NCI-H1930 (cell line): ENCODE measurements at regions not wholly inside any gene's neighbourhood (a gene's known extent, or its start where the extent isn't known, plus 50 kb on each side); places are given as distances from the start of the nearest gene placed in this dataset.

Experiments used
- DNase-seq, 2 experiments: peaks; one replicate each; lab custom pipeline; 2025; lab: John Stamatoyannopoulos, UW

- DNase-seq, result no peak
Measured at GRCh38 chr3:30263238-30263924, 343.0 kb upstream of the TGFBR2 start.

GRCh38 chr3:30263925-30264313 lies 342.5 kb upstream of the TGFBR2 start:
- no peak for DNase-seq

GRCh38 chr3:30266524-30266923 lies 339.9 kb upstream of the TGFBR2 start:
- no peak for DNase-seq

GRCh38 chr3:30268288-30268687 lies 338.1 kb upstream of the TGFBR2 start:
- DNase-seq, result no peak

GRCh38 chr3:30269751-30270445 lies 336.5 kb upstream of the TGFBR2 start:
- DNase-seq, result no peak

- DNase-seq, result no peak
Measured at GRCh38 chr3:30271781-30272180, 334.6 kb upstream of the TGFBR2 start.

- no peak for DNase-seq
Measured at GRCh38 chr3:30273304-30274072, 332.9 kb upstream of the TGFBR2 start.

GRCh38 chr3:30277494-30277893 lies 328.9 kb upstream of the TGFBR2 start:
- DNase-seq, result no peak

- DNase-seq, result no peak
Measured at GRCh38 chr3:30281526-30281925, 324.9 kb upstream of the TGFBR2 start.

- DNase-seq, result no peak
Measured at GRCh38 chr3:30282154-30282696, 324.2 kb upstream of the TGFBR2 start.

- no peak for DNase-seq
Measured at GRCh38 chr3:30285188-30286006, 321.0 kb upstream of the TGFBR2 start.

- no peak for DNase-seq
Measured at GRCh38 chr3:30286007-30286669, 320.3 kb upstream of the TGFBR2 start.

GRCh38 chr3:30286811-30287210 lies 319.6 kb upstream of the TGFBR2 start:
- DNase-seq, result no peak

- DNase-seq, result no peak
Measured at GRCh38 chr3:30288830-30289229, 317.6 kb upstream of the TGFBR2 start.

- DNase-seq, result no peak
Measured at GRCh38 chr3:30289324-30289723, 317.1 kb upstream of the TGFBR2 start.

GRCh38 chr3:30289766-30290165 lies 316.6 kb upstream of the TGFBR2 start:
- no peak for DNase-seq

- no peak for DNase-seq
Measured at GRCh38 chr3:30290479-30290878, 315.9 kb upstream of the TGFBR2 start.

- DNase-seq, result peak in 1 of 2 experiments; percentile 0
Measured at GRCh38 chr3:30292192-30292893, 314.1 kb upstream of the TGFBR2 start.

GRCh38 chr3:30293621-30294240 lies 312.7 kb upstream of the TGFBR2 start:
- no peak for DNase-seq

- DNase-seq, result no peak
Measured at GRCh38 chr3:30294241-30294667, 312.1 kb upstream of the TGFBR2 start.
